WTC11 (cell line): ENCODE measurements at regions not wholly inside any gene's neighbourhood (a gene's known extent, or its start where the extent isn't known, plus 50 kb on each side); places are given as distances from the start of the nearest gene placed in this dataset.

Experiments
- ATAC-seq: fragments of 200-7000 bp; cut with Tn5 transposase; 2 replicates; pipeline ENCODE4 v1.10.0; 2021; ENCODE audit warnings: mild to moderate bottlenecking, moderate library complexity
- CTCF ChIA-PET: fragments of 300-600 bp; sonication (Branson Sonifier 250); formaldehyde crosslinking; loops from one replicate; lab custom pipeline; 2021; ENCODE audit warnings: antibody characterized with exemption; lab: Charles Lee
- POLR2A ChIA-PET: fragments of 350-600 bp; sonication (Branson Sonifier 250); formaldehyde crosslinking; loops from one replicate; lab custom pipeline; 2021; ENCODE audit warnings: antibody characterized with exemption; lab: Charles Lee
- DNase-seq: peaks from one replicate; pipeline ENCODE4 v3.0.0; 2021; ENCODE audit warnings: low spot score
- H3K27ac Mint-ChIP-seq: 2 replicates; pipeline ENCODE4 v1.8.0; 2021; ENCODE audit warnings: mixed read lengths
- H3K27me3 Mint-ChIP-seq: 2 replicates; pipeline ENCODE4 v1.8.0; 2021; ENCODE audit warnings: low read depth, mild to moderate bottlenecking, moderate library complexity, mixed read lengths
- H3K36me3 Mint-ChIP-seq: 2 replicates; pipeline ENCODE4 v1.8.0; 2021; ENCODE audit warnings: mixed read lengths
- H3K4me1 Mint-ChIP-seq: 2 replicates; pipeline ENCODE4 v1.8.0; 2022; ENCODE audit warnings: mixed read lengths
- H3K4me3 Mint-ChIP-seq: 2 replicates; pipeline ENCODE4 v1.8.0; 2021; ENCODE audit warnings: mild to moderate bottlenecking, moderate library complexity, mixed read lengths
- H3K9me3 Mint-ChIP-seq: 2 replicates; pipeline ENCODE4 v1.8.0; 2021; ENCODE audit warnings: mixed read lengths
- CBFB ChIP-seq: sonication (generic); formaldehyde crosslinking; IDR thresholded peaks from 2 replicates; pipeline ENCODE4 v1.8.1; 2022; ENCODE audit warnings: mild to moderate bottlenecking, low read depth, missing genetic modification reagents
- JAZF1 ChIP-seq: fragments of 250-450 bp; sonication (Bioruptor Pico); IDR thresholded peaks from 2 replicates; pipeline ENCODE4 v1.9.0; 2021; ENCODE audit warnings: moderate library complexity, mild to moderate bottlenecking, inconsistent platforms
- KAT7 ChIP-seq: sonication (generic); formaldehyde crosslinking; IDR thresholded peaks from 2 replicates; pipeline ENCODE4 v1.8.1; 2023; ENCODE audit warnings: missing genetic modification reagents, mild to moderate bottlenecking, borderline replicate concordance
- OVOL2 ChIP-seq: fragments of 250-450 bp; sonication (Bioruptor Pico); IDR thresholded peaks from 2 replicates; pipeline ENCODE4 v1.9.0; 2021; ENCODE audit warnings: mild to moderate bottlenecking, borderline replicate concordance
- SOX15 ChIP-seq: fragments of 250-450 bp; sonication (Bioruptor Pico); IDR thresholded peaks from 2 replicates; pipeline ENCODE4 v1.9.0; 2021; ENCODE audit warnings: mild to moderate bottlenecking
- ZNF263 ChIP-seq: sonication (generic); formaldehyde crosslinking; IDR thresholded peaks from 2 replicates; pipeline ENCODE4 v1.8.1; 2022; ENCODE audit warnings: low read depth, mild to moderate bottlenecking, moderate library complexity, missing genetic modification reagents
- TF ChIP-seq, protein P1 (sequence below): sonication (generic); formaldehyde crosslinking; IDR thresholded peaks from 2 replicates; pipeline ENCODE4 v1.8.0; 2022; ENCODE audit warnings: mild to moderate bottlenecking, missing genetic modification reagents
- TF ChIP-seq, protein P2 (sequence below): sonication (generic); formaldehyde crosslinking; IDR thresholded peaks from 2 replicates; pipeline ENCODE4 v1.8.1; 2023; ENCODE audit warnings: mild to moderate bottlenecking, missing genetic modification reagents
- TF ChIP-seq, protein P3 (sequence below): fragments of 250-450 bp; sonication (Bioruptor Pico); IDR thresholded peaks from 2 replicates; pipeline ENCODE4 v1.9.0; 2021; ENCODE audit warnings: mild to moderate bottlenecking
- TF ChIP-seq, protein P4 (sequence below): sonication (generic); formaldehyde crosslinking; IDR thresholded peaks from 2 replicates; pipeline ENCODE4 v1.8.0; 2022; ENCODE audit warnings: mild to moderate bottlenecking, missing genetic modification reagents

DNA sequence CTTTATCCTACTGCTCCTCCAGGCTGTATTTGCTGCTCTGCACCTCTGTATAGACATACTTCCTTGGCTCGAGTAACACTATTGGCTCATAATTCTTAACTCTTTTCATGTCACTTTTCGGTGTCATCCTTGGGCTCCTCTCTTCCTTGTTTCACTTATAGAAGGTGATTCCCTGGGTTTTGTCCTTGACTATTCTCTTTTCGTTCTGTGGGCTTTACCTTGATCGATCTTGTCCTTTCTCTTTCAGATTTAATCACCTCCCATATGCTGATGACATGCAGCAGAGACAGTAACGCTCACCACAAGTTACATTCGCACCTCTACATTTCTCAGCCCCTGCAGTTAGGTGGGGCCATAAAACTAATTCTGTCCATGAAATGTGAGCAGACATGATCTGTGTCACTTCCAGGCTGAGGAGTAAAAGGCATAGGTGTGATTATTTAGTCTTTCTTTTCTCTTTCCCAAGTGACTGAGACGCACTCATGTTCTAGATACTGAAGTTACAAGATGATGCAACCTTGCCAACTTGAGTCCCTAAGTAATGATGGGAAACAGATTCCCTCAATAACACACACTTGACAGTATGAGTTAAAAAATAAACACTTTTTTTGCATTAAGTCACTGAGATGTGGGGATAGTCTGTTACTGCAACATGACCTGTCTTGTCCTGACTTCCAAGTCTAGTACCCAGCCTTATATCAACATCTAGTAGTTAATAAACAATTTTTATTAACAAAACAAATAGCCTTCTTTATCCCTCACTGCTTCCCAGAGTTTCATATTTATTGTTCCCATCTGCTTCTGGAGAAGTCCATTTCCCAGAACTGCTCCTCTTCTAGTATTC lies 49.9 kb upstream of the HAO2 start:
- TF ChIP-seq KAT7 (no peak), JAZF1 (CRISPR knock-in tag) (no peak), ZNF263 (no peak), CBFB (CRISPR knock-in tag) (no peak), OVOL2 (CRISPR knock-in tag) (no peak), SOX15 (CRISPR knock-in tag) (no peak)
- TF ChIP-seq, protein P1, sequence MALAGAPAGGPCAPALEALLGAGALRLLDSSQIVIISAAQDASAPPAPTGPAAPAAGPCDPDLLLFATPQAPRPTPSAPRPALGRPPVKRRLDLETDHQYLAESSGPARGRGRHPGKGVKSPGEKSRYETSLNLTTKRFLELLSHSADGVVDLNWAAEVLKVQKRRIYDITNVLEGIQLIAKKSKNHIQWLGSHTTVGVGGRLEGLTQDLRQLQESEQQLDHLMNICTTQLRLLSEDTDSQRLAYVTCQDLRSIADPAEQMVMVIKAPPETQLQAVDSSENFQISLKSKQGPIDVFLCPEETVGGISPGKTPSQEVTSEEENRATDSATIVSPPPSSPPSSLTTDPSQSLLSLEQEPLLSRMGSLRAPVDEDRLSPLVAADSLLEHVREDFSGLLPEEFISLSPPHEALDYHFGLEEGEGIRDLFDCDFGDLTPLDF: no peak
- TF ChIP-seq, protein P2, sequence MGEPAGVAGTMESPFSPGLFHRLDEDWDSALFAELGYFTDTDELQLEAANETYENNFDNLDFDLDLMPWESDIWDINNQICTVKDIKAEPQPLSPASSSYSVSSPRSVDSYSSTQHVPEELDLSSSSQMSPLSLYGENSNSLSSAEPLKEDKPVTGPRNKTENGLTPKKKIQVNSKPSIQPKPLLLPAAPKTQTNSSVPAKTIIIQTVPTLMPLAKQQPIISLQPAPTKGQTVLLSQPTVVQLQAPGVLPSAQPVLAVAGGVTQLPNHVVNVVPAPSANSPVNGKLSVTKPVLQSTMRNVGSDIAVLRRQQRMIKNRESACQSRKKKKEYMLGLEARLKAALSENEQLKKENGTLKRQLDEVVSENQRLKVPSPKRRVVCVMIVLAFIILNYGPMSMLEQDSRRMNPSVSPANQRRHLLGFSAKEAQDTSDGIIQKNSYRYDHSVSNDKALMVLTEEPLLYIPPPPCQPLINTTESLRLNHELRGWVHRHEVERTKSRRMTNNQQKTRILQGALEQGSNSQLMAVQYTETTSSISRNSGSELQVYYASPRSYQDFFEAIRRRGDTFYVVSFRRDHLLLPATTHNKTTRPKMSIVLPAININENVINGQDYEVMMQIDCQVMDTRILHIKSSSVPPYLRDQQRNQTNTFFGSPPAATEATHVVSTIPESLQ: no peak
- TF ChIP-seq, protein P3, sequence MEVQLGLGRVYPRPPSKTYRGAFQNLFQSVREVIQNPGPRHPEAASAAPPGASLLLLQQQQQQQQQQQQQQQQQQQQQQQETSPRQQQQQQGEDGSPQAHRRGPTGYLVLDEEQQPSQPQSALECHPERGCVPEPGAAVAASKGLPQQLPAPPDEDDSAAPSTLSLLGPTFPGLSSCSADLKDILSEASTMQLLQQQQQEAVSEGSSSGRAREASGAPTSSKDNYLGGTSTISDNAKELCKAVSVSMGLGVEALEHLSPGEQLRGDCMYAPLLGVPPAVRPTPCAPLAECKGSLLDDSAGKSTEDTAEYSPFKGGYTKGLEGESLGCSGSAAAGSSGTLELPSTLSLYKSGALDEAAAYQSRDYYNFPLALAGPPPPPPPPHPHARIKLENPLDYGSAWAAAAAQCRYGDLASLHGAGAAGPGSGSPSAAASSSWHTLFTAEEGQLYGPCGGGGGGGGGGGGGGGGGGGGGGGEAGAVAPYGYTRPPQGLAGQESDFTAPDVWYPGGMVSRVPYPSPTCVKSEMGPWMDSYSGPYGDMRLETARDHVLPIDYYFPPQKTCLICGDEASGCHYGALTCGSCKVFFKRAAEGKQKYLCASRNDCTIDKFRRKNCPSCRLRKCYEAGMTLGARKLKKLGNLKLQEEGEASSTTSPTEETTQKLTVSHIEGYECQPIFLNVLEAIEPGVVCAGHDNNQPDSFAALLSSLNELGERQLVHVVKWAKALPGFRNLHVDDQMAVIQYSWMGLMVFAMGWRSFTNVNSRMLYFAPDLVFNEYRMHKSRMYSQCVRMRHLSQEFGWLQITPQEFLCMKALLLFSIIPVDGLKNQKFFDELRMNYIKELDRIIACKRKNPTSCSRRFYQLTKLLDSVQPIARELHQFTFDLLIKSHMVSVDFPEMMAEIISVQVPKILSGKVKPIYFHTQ (CRISPR knock-in tag): no peak
- TF ChIP-seq, protein P4, sequence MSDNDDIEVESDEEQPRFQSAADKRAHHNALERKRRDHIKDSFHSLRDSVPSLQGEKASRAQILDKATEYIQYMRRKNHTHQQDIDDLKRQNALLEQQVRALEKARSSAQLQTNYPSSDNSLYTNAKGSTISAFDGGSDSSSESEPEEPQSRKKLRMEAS (CRISPR knock-in tag): no peak
- TF ChIP-seq, all 79 proteins: peak for 0
- H3K4me3 Mint-ChIP-seq: no peak overlapping the region
- no peak for ATAC-seq

More for the DNA sequence above, 49.9 kb upstream of the HAO2 start:
- CTCF ChIA-PET: interaction anchor here (2.9 to 4.0 kb wide), 2 partner anchors 8 to 48 kb away, joined by 41 to 50 read pairs; partner anchors contain the start of gene HAO2
- POLR2A ChIA-PET: no interaction called here
- Mint-ChIP-seq H3K36me3 (0 out of 2 replicates have a peak, but pooled peaks cover 5% of the 10 kb centered on the region), H3K9me3 (no peaks in the 10 kb centered on the region), H3K27me3 (no peaks in the 10 kb centered on the region), H3K4me1 (peaks cover 34% of the 10 kb centered on the region), H3K27ac (no peak overlapping the region)
- no peak for DNase-seq
